Endothelial cell of umbilical vein (primary cell): ENCODE measurements at regions not wholly inside any gene's neighbourhood (a gene's known extent, or its start where the extent isn't known, plus 50 kb on each side); places are given as distances from the start of the nearest gene placed in this dataset.

ENCODE experiments used
- BruUV-seq: library from RNA; stranded (reverse); fragments of 400-500 nt; replicated peaks from 2 replicates; lab custom pipeline; 2021; lab: Mats Ljungman, UMichigan
- CTCF ChIA-PET: fragments of 300-600, 350-600 bp; sonication (Branson Sonifier 250); formaldehyde crosslinking; loops from one replicate; lab custom pipeline; 2021; ENCODE audit warnings: antibody characterized with exemption, inconsistent platforms; lab: Charles Lee
- POLR2A ChIA-PET: fragments of 300-600, 350-600 bp; sonication (Branson Sonifier 250); formaldehyde crosslinking; loops from one replicate; lab custom pipeline; 2021; ENCODE audit warnings: antibody characterized with exemption, inconsistent platforms; lab: Charles Lee
- DNase-seq: peaks from one replicate; pipeline ENCODE4 v3.0.0-alpha.2; 2011; ENCODE audit warnings: low read depth, low spot score
- FAIRE-seq: peaks from 2 replicates; lab custom pipeline; 2011; peaks lifted over from hg19 to GRCh38; lab: Jason Lieb, UNC
- H2AFZ ChIP-seq: 2 replicates; pipeline ENCODE4 v1.6.0; 2012; ENCODE audit warnings: low read depth, low read length, control low read depth, inconsistent platforms
- H3K27ac ChIP-seq: 2 replicates; pipeline ENCODE4 v1.5.1; 2011; ENCODE audit warnings: low read depth, mild to moderate bottlenecking, control low read depth, low read length, moderate library complexity; ENCODE audit not compliant: insufficient read depth
- H3K27me3 ChIP-seq, 2 experiments: 2 replicates each; pipeline versions ENCODE4 v1.6.0 to v1.6.1; 2011; ENCODE audit warnings: low read length in 2 of 2, mixed read lengths in 1 of 2; ENCODE audit not compliant: control insufficient read depth in 2 of 2, insufficient read depth in 2 of 2
- H3K36me3 ChIP-seq, 2 experiments: 2 replicates in 1 of 2; 3 replicates in 1 of 2; pipeline ENCODE4 v1.5.1; 2011; ENCODE audit warnings: low read length in 2 of 2, mild to moderate bottlenecking in 1 of 2, moderate library complexity in 1 of 2; ENCODE audit not compliant: control insufficient read depth in 2 of 2, insufficient read depth in 2 of 2; ENCODE audit errors: extremely low read depth in 1 of 2
- H3K4me1 ChIP-seq: 3 replicates; pipeline ENCODE4 v1.5.1; 2011; ENCODE audit warnings: mild to moderate bottlenecking, low read length; ENCODE audit not compliant: control insufficient read depth, insufficient read depth; ENCODE audit errors: extremely low read depth
- H3K4me2 ChIP-seq: 2 replicates; pipeline ENCODE4 v1.6.1; 2011; ENCODE audit warnings: low read length, control low read depth, mixed read lengths; ENCODE audit not compliant: insufficient read depth
- H3K4me3 ChIP-seq, 3 experiments: fragments of 200-600 bp in 1 of 3; sonication (generic), shearing (Covaris generic) in 1 of 3; replicated peaks in 1 of 3; 2 replicates each; pipeline ENCODE4 v1.5.1; 2011 to 2016; ENCODE audit warnings: control low read depth in 3 of 3, low read length in 3 of 3, mild to moderate bottlenecking in 2 of 3, inconsistent platforms in 1 of 3, low read depth in 1 of 3, moderate library complexity in 1 of 3; ENCODE audit not compliant: insufficient read depth in 1 of 3
- H3K79me2 ChIP-seq: 2 replicates; pipeline ENCODE4 v1.6.0; 2012; ENCODE audit warnings: low read length, inconsistent platforms; ENCODE audit not compliant: control insufficient read depth, insufficient read depth
- H3K9ac ChIP-seq: replicated peaks from 2 replicates; pipeline ENCODE3; 2011; ENCODE audit warnings: low read length, control low read depth; ENCODE audit not compliant: insufficient read depth; ENCODE audit errors: extremely low read depth
- H3K9me1 ChIP-seq: replicated peaks from 3 replicates; pipeline ENCODE4 v1.6.0; 2011; ENCODE audit warnings: mild to moderate bottlenecking, low read length; ENCODE audit not compliant: control insufficient read depth, insufficient read depth; ENCODE audit errors: extremely low read depth
- H3K9me3 ChIP-seq: replicated peaks from 2 replicates; pipeline ENCODE4 v1.5.1; 2012; ENCODE audit warnings: low read length, inconsistent platforms; ENCODE audit not compliant: control insufficient read depth, insufficient read depth
- H4K20me1 ChIP-seq: replicated peaks from 2 replicates; pipeline ENCODE3; 2011; ENCODE audit warnings: mild to moderate bottlenecking, low read length; ENCODE audit not compliant: control insufficient read depth, insufficient read depth; ENCODE audit errors: extremely low read depth
- CTCF ChIP-seq, 2 donors: IDR thresholded peaks; 1 replicate in 1 of 2; 2 replicates in 1 of 2; pipeline ENCODE4 v1.5.1; 2011; ENCODE audit warnings: low read length in 2 of 2, mild to moderate bottlenecking in 2 of 2, moderate library complexity in 2 of 2, control low read depth in 1 of 2, inconsistent platforms in 1 of 2, low read depth in 1 of 2; ENCODE audit not compliant: insufficient read depth in 1 of 2; ENCODE audit errors: extremely low read depth in 1 of 2
- EZH2 ChIP-seq: IDR thresholded peaks from 2 replicates; pipeline ENCODE4 v1.6.1; 2012; ENCODE audit warnings: borderline replicate concordance, low read depth, mild to moderate bottlenecking, moderate library complexity, low read length, inconsistent platforms; ENCODE audit not compliant: severe bottlenecking
- FOS ChIP-seq: IDR thresholded peaks from 2 replicates; pipeline ENCODE4 v1.6.1; 2011; ENCODE audit warnings: mild to moderate bottlenecking, low read length, moderate library complexity, borderline replicate concordance; ENCODE audit not compliant: insufficient read depth
- GATA2 ChIP-seq: IDR thresholded peaks from 2 replicates; pipeline ENCODE4 v1.7.0; 2011; ENCODE audit warnings: low read depth, mild to moderate bottlenecking, moderate library complexity, mixed read lengths, low read length; ENCODE audit not compliant: insufficient read length, insufficient read depth
- JUN ChIP-seq: IDR thresholded peaks from 2 replicates; pipeline ENCODE4 v1.6.1; 2011; ENCODE audit warnings: borderline replicate concordance, low read depth; ENCODE audit not compliant: insufficient read length, insufficient read depth
- MAX ChIP-seq: IDR thresholded peaks from 2 replicates; pipeline ENCODE4 v1.6.1; 2011; ENCODE audit not compliant: insufficient read depth, insufficient read length
- MYC ChIP-seq: IDR thresholded peaks from one replicate; pipeline ENCODE4 v1.6.1; 2011; ENCODE audit warnings: mild to moderate bottlenecking, low read depth, low read length
- POLR2A ChIP-seq: IDR thresholded peaks from 2 replicates; pipeline ENCODE4 v1.6.1; 2012; ENCODE audit warnings: low read depth, mild to moderate bottlenecking, control low read depth, low read length
- POLR2AphosphoS5 ChIP-seq: IDR thresholded peaks from 2 replicates; pipeline ENCODE4 v1.6.1; 2012; ENCODE audit warnings: low read depth, mild to moderate bottlenecking, control low read depth, low read length, moderate library complexity; ENCODE audit not compliant: insufficient read depth
- dilution Hi-C: fragments of 300-500 bp; cut with MboI; formaldehyde crosslinking; loops from one replicate; pipeline ENCODE4 v1.15.0; 2019; ENCODE audit warnings: low sequenced_read_pairs; ENCODE audit not compliant: extremely low pct_ligation_motif_present
- intact Hi-C: fragments of 100-400 bp; cut with micrococcal nuclease; formaldehyde crosslinking; loops from one replicate; pipeline ENCODE4 v1.10.0; 2022

- Histone ChIP-seq H3K4me3 (no peak overlapping the region), H3K4me2 (no peak overlapping the region), H3K9me3 (no peaks in the 10 kb centered on the region), H3K36me3 (no peaks in the 10 kb centered on the region), H3K9me1 (no peaks in the 10 kb centered on the region), H2AFZ (no peak overlapping the region), H3K9ac (no peak overlapping the region), H3K27me3 (no peaks in the 10 kb centered on the region), H3K4me1 (no peaks in the 10 kb centered on the region), H3K27ac (no peak overlapping the region), H4K20me1 (no peaks in the 10 kb centered on the region), H3K79me2 (no peaks in the 10 kb centered on the region)
- dilution Hi-C loops = no loop called here
- CTCF ChIA-PET = no interaction called here
- TF ChIP-seq POLR2A (no peak), MYC (no peak), MAX (no peak), GATA2 (no peak), FOS (no peak), JUN (no peak), CTCF (IDR thresholded peaks at IDR 0.05; ENCODE audit: extremely low read depth in 1 of 2, insufficient read depth in 1 of 2, low read depth in 1 of 2, low read length in 2 of 2) (no peak), POLR2AphosphoS5 (no peak), EZH2 (no peak)
- intact Hi-C loops = no loop called here
- FAIRE-seq (no peak), DNase-seq (no peak)
- BruUV-seq = no TSS peak
- POLR2A ChIA-PET = no interaction called here
These were observed 166.1 kb upstream of the NPSR1 start for GRCh38 chr7:34491899-34492298.
